ENCODE measurements at regions not wholly inside any gene's neighbourhood (a gene's known extent, or its start where the extent isn't known, plus 50 kb on each side); places are given as distances from the start of the nearest gene placed in this dataset.

DNA sequence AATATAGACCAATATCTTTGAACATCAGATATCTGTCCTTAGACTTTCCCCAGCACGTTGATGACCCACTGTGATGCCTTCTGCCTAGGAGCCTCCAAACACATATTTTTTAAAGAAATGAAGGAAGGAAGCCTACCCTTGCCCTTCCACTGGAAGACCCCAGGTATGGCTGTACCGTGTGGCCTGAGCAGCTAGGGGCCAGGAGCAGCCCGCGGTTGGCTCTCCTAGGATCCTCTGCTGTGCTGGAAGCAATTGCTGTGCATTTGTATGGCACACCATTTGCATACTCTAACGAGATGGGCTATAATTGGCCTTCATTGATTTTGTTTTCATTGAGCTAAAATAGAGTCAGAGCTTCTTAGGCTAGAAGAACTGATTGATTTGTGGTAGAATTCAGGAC lies 128.8 kb downstream of the GPAT3 start:
- peaks cover 37% of the 10 kb centered on the region for H3K4me1 Mint-ChIP-seq
- Histone ChIP-seq H3K9me2 (ENCODE audit: insufficient read depth) (peaks cover 20% of the 10 kb centered on the region), H3F3A (replicated peaks; ENCODE audit: low read depth) (no peaks in the 10 kb centered on the region), H2AFZ (no peak overlapping the region; the same call in 1 of the 2 replicates), H4K20me1 (replicated peaks; ENCODE audit: insufficient read depth) (no peaks in the 10 kb centered on the region), H3K4me2 (no peak overlapping the region), H3K79me2 (replicated peaks; ENCODE audit: insufficient read depth) (no peaks in the 10 kb centered on the region), H3K4me1 (ENCODE audit: insufficient read depth) (peaks cover 44% of the 10 kb centered on the region), H3K36me3 (ENCODE audit: insufficient read depth) (no peaks in the 10 kb centered on the region), H3K27ac (ENCODE audit: low read depth) (no peak overlapping the region), H3K27me3 (ENCODE audit: insufficient read depth) (no peaks in the 10 kb centered on the region), H3K4me3 (no peak overlapping the region)
- no peaks in the 10 kb centered on the region; the same call in 2 of the 3 replicates for H3K36me3 Mint-ChIP-seq (ENCODE audit: low read depth)
- no peak for TF ChIP-seq EZH2 (IDR thresholded peaks at IDR 0.05; ENCODE audit: low read depth, unreplicated experiment)
- TF ChIP-seq, protein P1, sequence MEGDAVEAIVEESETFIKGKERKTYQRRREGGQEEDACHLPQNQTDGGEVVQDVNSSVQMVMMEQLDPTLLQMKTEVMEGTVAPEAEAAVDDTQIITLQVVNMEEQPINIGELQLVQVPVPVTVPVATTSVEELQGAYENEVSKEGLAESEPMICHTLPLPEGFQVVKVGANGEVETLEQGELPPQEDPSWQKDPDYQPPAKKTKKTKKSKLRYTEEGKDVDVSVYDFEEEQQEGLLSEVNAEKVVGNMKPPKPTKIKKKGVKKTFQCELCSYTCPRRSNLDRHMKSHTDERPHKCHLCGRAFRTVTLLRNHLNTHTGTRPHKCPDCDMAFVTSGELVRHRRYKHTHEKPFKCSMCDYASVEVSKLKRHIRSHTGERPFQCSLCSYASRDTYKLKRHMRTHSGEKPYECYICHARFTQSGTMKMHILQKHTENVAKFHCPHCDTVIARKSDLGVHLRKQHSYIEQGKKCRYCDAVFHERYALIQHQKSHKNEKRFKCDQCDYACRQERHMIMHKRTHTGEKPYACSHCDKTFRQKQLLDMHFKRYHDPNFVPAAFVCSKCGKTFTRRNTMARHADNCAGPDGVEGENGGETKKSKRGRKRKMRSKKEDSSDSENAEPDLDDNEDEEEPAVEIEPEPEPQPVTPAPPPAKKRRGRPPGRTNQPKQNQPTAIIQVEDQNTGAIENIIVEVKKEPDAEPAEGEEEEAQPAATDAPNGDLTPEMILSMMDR (conservative IDR thresholded peaks at IDR 0.05; ENCODE audit: low read depth in 2 of 2) = peak in 1 of 2 experiments; percentile 52; a peak in 2 of 4 replicates
- H3K27ac Mint-ChIP-seq = no peak overlapping the region
- H3K4me3 Mint-ChIP-seq = no peak overlapping the region
- H3K9me3 Mint-ChIP-seq = no peaks in the 10 kb centered on the region
- H3K27me3 Mint-ChIP-seq (ENCODE audit: insufficient read depth, low read depth, poor library complexity) = no peaks in the 10 kb centered on the region
- ATAC-seq = peak; percentile 54; the same call in 2 of the 3 replicates
- no peak for DNase-seq (ENCODE audit: low spot score)

DNA sequence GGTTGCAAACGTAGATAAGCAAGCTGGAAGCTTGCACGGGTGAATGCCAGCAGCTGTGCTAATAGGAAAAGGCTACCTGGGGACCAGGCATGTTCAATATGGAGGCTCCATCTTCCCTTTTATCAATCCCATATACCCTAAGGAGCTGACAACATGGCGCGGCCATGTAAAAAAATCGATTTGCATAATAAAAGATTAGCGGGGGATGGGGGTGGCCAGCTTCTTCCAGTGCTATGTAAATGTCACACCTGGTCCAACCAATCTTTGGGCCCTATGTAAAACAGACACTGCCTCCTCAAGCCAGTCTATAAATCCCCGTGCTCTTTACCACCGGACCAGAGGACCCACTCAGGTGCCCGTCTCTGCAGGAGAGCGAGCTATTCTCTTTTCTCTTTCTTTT lies 128.2 kb downstream of the GPAT3 start:
- Mint-ChIP-seq H3K9me3 (no peaks in the 10 kb centered on the region), H3K36me3 (ENCODE audit: low read depth) (no peaks in the 10 kb centered on the region; the same call in 2 of the 3 replicates), H3K4me1 (peaks cover 37% of the 10 kb centered on the region), H3K27me3 (ENCODE audit: insufficient read depth, low read depth, poor library complexity) (no peaks in the 10 kb centered on the region), H3K4me3 (no peak overlapping the region), H3K27ac (no peak overlapping the region)
- H4K20me1 ChIP-seq (replicated peaks; ENCODE audit: insufficient read depth) = no peaks in the 10 kb centered on the region
- no peak overlapping the region for H3K4me3 ChIP-seq
- peaks cover 20% of the 10 kb centered on the region for H3K9me2 ChIP-seq (ENCODE audit: insufficient read depth)
- no peaks in the 10 kb centered on the region for H3K79me2 ChIP-seq (replicated peaks; ENCODE audit: insufficient read depth)
- no peak overlapping the region for H3K27ac ChIP-seq (ENCODE audit: low read depth)
- 0 out of 2 replicates have a peak overlapping the region, but pooled peaks have one; percentile 56 for H2AFZ ChIP-seq
- ATAC-seq = no peak
- H3K27me3 ChIP-seq (ENCODE audit: insufficient read depth) = no peaks in the 10 kb centered on the region
- H3K4me2 ChIP-seq = 0 out of 2 replicates have a peak overlapping the region, but pooled peaks have one; percentile 49
- no peaks in the 10 kb centered on the region for H3F3A ChIP-seq (replicated peaks; ENCODE audit: low read depth)
- peak; percentile 51 for DNase-seq (ENCODE audit: low spot score)
- TF ChIP-seq, protein P2, sequence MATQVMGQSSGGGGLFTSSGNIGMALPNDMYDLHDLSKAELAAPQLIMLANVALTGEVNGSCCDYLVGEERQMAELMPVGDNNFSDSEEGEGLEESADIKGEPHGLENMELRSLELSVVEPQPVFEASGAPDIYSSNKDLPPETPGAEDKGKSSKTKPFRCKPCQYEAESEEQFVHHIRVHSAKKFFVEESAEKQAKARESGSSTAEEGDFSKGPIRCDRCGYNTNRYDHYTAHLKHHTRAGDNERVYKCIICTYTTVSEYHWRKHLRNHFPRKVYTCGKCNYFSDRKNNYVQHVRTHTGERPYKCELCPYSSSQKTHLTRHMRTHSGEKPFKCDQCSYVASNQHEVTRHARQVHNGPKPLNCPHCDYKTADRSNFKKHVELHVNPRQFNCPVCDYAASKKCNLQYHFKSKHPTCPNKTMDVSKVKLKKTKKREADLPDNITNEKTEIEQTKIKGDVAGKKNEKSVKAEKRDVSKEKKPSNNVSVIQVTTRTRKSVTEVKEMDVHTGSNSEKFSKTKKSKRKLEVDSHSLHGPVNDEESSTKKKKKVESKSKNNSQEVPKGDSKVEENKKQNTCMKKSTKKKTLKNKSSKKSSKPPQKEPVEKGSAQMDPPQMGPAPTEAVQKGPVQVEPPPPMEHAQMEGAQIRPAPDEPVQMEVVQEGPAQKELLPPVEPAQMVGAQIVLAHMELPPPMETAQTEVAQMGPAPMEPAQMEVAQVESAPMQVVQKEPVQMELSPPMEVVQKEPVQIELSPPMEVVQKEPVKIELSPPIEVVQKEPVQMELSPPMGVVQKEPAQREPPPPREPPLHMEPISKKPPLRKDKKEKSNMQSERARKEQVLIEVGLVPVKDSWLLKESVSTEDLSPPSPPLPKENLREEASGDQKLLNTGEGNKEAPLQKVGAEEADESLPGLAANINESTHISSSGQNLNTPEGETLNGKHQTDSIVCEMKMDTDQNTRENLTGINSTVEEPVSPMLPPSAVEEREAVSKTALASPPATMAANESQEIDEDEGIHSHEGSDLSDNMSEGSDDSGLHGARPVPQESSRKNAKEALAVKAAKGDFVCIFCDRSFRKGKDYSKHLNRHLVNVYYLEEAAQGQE (IDR thresholded peaks at IDR 0.05; ENCODE audit: unreplicated experiment) = no peak
- TF ChIP-seq, protein P1 (conservative IDR thresholded peaks at IDR 0.05; ENCODE audit: low read depth in 2 of 2) = no peak
- TF ChIP-seq ZNF331 (CRISPR knock-in tag; IDR thresholded peaks at IDR 0.05; ENCODE audit: low read depth) (no peak), NANOG (IDR thresholded peaks at IDR 0.05; ENCODE audit: borderline replicate concordance) (no peak), JUNB (IDR thresholded peaks at IDR 0.05; ENCODE audit: unreplicated experiment) (no peak), EZH2 (IDR thresholded peaks at IDR 0.05; ENCODE audit: low read depth, unreplicated experiment) (no peak)
- TF ChIP-seq, protein P3, sequence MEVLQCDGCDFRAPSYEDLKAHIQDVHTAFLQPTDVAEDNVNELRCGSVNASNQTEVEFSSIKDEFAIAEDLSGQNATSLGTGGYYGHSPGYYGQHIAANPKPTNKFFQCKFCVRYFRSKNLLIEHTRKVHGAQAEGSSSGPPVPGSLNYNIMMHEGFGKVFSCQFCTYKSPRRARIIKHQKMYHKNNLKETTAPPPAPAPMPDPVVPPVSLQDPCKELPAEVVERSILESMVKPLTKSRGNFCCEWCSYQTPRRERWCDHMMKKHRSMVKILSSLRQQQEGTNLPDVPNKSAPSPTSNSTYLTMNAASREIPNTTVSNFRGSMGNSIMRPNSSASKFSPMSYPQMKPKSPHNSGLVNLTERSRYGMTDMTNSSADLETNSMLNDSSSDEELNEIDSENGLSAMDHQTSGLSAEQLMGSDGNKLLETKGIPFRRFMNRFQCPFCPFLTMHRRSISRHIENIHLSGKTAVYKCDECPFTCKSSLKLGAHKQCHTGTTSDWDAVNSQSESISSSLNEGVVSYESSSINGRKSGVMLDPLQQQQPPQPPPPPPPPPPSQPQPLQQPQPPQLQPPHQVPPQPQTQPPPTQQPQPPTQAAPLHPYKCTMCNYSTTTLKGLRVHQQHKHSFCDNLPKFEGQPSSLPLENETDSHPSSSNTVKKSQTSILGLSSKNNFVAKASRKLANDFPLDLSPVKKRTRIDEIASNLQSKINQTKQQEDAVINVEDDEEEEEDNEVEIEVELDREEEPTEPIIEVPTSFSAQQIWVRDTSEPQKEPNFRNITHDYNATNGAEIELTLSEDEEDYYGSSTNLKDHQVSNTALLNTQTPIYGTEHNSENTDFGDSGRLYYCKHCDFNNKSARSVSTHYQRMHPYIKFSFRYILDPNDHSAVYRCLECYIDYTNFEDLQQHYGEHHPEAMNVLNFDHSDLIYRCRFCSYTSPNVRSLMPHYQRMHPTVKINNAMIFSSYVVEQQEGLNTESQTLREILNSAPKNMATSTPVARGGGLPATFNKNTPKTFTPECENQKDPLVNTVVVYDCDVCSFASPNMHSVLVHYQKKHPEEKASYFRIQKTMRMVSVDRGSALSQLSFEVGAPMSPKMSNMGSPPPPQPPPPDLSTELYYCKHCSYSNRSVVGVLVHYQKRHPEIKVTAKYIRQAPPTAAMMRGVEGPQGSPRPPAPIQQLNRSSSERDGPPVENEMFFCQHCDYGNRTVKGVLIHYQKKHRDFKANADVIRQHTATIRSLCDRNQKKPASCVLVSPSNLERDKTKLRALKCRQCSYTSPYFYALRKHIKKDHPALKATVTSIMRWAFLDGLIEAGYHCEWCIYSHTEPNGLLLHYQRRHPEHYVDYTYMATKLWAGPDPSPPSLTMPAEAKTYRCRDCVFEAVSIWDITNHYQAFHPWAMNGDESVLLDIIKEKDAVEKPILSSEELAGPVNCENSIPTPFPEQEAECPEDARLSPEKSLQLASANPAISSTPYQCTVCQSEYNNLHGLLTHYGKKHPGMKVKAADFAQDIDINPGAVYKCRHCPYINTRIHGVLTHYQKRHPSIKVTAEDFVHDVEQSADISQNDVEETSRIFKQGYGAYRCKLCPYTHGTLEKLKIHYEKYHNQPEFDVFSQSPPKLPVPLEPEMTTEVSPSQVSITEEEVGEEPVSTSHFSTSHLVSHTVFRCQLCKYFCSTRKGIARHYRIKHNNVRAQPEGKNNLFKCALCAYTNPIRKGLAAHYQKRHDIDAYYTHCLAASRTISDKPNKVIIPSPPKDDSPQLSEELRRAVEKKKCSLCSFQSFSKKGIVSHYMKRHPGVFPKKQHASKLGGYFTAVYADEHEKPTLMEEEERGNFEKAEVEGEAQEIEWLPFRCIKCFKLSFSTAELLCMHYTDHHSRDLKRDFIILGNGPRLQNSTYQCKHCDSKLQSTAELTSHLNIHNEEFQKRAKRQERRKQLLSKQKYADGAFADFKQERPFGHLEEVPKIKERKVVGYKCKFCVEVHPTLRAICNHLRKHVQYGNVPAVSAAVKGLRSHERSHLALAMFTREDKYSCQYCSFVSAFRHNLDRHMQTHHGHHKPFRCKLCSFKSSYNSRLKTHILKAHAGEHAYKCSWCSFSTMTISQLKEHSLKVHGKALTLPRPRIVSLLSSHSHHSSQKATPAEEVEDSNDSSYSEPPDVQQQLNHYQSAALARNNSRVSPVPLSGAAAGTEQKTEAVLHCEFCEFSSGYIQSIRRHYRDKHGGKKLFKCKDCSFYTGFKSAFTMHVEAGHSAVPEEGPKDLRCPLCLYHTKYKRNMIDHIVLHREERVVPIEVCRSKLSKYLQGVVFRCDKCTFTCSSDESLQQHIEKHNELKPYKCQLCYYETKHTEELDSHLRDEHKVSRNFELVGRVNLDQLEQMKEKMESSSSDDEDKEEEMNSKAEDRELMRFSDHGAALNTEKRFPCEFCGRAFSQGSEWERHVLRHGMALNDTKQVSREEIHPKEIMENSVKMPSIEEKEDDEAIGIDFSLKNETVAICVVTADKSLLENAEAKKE (CRISPR knock-in tag; IDR thresholded peaks at IDR 0.05) = no peak
- peaks cover 47% of the 10 kb centered on the region for H3K4me1 ChIP-seq (ENCODE audit: insufficient read depth)
- H3K36me3 ChIP-seq (ENCODE audit: insufficient read depth) = no peaks in the 10 kb centered on the region

Data from GM23338 (cell line).